ENCODE measurements at regions not wholly inside any gene's neighbourhood (a gene's known extent, or its start where the extent isn't known, plus 50 kb on each side); places are given as distances from the start of the nearest gene placed in this dataset.

GRCh38 chr4:86530183-86530582 lies 63.9 kb upstream of the PTPN13 start:
- TF ChIP-seq EZH2phosphoT487 (IDR thresholded peaks at IDR 0.05; ENCODE audit: insufficient read depth, low read depth) (no peak), EZH2 (IDR thresholded peaks at IDR 0.05; ENCODE audit: insufficient read depth, poor library complexity, severe bottlenecking) (no peak)
